Bronchial epithelial cell (primary cell): ENCODE measurements at regions not wholly inside any gene's neighbourhood (a gene's known extent, or its start where the extent isn't known, plus 50 kb on each side); places are given as distances from the start of the nearest gene placed in this dataset.

Experiments
- DNase-seq: peaks from one replicate; pipeline ENCODE4 v3.0.0-alpha.2; 2010; ENCODE audit warnings: low read depth
- FAIRE-seq: peaks from 2 replicates; lab custom pipeline; 2011; peaks lifted over from hg19 to GRCh38; lab: Jason Lieb, UNC
- H3K27me3 ChIP-seq: 2 replicates; pipeline ENCODE4 v1.5.1; 2011; ENCODE audit warnings: low read length; ENCODE audit not compliant: control insufficient read depth, insufficient read depth
- H3K36me3 ChIP-seq: 2 replicates; pipeline ENCODE4 v1.5.1; 2011; ENCODE audit warnings: low read length; ENCODE audit not compliant: control insufficient read depth, insufficient read depth
- H3K4me3 ChIP-seq: 2 replicates; pipeline ENCODE4 v1.5.1; 2011; ENCODE audit warnings: mild to moderate bottlenecking, low read depth, low read length, control low read depth
- TF ChIP-seq, protein P1 (sequence below): IDR thresholded peaks from 2 replicates; pipeline ENCODE4 v1.5.1; 2011; ENCODE audit warnings: mild to moderate bottlenecking, moderate library complexity, low read length, control low read depth, inconsistent platforms; ENCODE audit not compliant: insufficient read depth, severe bottlenecking

- TF ChIP-seq, protein P1, sequence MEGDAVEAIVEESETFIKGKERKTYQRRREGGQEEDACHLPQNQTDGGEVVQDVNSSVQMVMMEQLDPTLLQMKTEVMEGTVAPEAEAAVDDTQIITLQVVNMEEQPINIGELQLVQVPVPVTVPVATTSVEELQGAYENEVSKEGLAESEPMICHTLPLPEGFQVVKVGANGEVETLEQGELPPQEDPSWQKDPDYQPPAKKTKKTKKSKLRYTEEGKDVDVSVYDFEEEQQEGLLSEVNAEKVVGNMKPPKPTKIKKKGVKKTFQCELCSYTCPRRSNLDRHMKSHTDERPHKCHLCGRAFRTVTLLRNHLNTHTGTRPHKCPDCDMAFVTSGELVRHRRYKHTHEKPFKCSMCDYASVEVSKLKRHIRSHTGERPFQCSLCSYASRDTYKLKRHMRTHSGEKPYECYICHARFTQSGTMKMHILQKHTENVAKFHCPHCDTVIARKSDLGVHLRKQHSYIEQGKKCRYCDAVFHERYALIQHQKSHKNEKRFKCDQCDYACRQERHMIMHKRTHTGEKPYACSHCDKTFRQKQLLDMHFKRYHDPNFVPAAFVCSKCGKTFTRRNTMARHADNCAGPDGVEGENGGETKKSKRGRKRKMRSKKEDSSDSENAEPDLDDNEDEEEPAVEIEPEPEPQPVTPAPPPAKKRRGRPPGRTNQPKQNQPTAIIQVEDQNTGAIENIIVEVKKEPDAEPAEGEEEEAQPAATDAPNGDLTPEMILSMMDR = no peak
- H3K36me3 ChIP-seq = no peaks in the 10 kb centered on the region
- H3K27me3 ChIP-seq = no peaks in the 10 kb centered on the region
- DNase-seq = no peak
- FAIRE-seq = no peak
- no peak overlapping the region for H3K4me3 ChIP-seq
Measured at GRCh38 chr21:23045955-23046354, 2047.7 kb downstream of the NCAM2 start.

DNA sequence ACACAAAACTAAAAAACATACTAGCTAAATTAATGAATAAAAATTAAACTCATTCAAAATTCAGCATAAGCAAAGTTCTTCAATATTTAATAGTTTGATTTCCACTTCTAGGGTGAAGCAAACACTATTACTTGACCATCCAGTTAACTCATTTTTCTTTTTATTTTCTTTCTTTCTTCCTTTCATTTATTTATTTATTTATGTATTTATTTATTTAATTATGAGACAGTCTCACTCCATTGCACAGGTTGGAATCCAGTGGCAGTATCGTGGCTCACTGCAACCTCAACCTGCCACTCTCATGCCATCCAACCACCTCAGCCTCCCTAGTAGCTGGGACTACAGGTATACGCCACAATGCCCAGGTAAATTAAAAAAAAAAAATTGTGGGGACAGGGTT, 2069.5 kb downstream of the NCAM2 start:
- no peaks in the 10 kb centered on the region for H3K27me3 ChIP-seq
- FAIRE-seq (no peak), DNase-seq (no peak)
- H3K36me3 ChIP-seq = no peaks in the 10 kb centered on the region
- TF ChIP-seq, protein P1 = no peak
- H3K4me3 ChIP-seq = no peak overlapping the region

DNA sequence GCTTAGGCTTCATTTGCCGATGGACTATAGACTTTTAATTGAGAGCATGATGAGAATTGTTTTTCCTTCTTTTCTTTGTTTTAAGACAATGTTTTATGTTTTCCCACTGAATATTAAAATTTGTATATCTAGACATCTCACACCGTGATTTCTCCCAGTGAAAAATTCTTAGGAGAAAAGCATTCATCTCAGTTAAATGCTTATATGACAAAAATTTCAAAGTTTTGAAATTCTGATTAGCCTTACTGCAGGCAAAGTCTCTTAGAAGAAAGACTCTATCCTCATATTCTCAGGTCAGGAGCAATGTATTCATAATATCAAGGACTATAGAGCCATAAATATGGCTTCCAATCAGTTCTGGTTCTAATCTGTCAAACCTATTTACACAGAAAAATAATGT, 2085.0 kb downstream of the NCAM2 start:
- no peak for FAIRE-seq
- no peaks in the 10 kb centered on the region for H3K36me3 ChIP-seq
- TF ChIP-seq, protein P1 = no peak

DNA sequence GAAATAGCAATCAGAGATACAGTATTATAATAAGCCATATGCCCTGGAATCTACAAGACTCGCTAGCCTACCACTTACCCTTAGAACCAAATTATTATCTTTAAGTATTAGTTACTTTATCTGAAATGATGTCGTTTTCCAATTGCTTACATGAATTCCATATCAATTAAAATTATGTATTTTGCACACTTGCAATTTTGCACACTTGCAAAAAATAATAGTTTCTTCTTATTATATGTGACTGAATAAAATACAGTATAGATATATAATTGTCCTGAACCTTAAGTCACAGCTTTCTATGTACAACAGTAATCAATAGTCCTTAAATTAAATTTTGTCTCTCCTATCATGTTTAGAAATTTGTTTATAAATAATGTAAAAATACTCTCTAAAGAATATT, 2095.1 kb downstream of the NCAM2 start:
- no peak for FAIRE-seq
- H3K4me3 ChIP-seq = no peak overlapping the region
- TF ChIP-seq, protein P1 = no peak
- no peaks in the 10 kb centered on the region for H3K27me3 ChIP-seq
- no peaks in the 10 kb centered on the region for H3K36me3 ChIP-seq
- DNase-seq = no peak

More for the DNA sequence above, 2085.0 kb downstream of the NCAM2 start:
- H3K27me3 ChIP-seq = no peaks in the 10 kb centered on the region
- no peak overlapping the region for H3K4me3 ChIP-seq
- no peak for DNase-seq

DNA sequence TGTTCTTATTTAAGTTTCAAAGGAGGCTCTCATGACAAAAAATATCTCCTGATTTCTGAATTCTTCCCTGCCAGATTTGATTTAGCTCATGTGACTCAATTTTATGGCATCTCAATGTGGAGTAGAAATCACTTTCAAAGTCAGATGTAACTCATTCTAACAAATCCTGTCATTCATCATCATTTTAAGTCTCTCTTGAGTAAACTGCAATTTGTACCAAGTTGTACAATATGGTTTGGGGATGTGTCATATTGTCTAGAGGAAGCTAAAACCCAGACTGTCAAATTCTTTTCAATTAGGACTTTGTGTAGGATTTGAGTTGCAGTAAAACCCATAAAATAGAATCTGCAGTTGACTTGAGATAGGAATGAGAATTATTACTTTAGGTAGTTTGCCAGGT, 2101.0 kb downstream of the NCAM2 start:
- Histone ChIP-seq H3K36me3 (no peaks in the 10 kb centered on the region), H3K4me3 (no peak overlapping the region), H3K27me3 (no peaks in the 10 kb centered on the region)
- DNase-seq (no peak), FAIRE-seq (no peak)
- TF ChIP-seq, protein P1 = no peak

- TF ChIP-seq, protein P1 = no peak
Measured at GRCh38 chr21:23101111-23101510, 2102.9 kb downstream of the NCAM2 start.

More at GRCh38 chr21:23101111-23101510, 2102.9 kb downstream of the NCAM2 start:
- no peak overlapping the region for H3K4me3 ChIP-seq
- H3K27me3 ChIP-seq = no peaks in the 10 kb centered on the region
- FAIRE-seq (no peak), DNase-seq (no peak)
- H3K36me3 ChIP-seq = no peaks in the 10 kb centered on the region
